Epithelial cell of prostate (primary cell): ENCODE measurements at regions not wholly inside any gene's neighbourhood (a gene's known extent, or its start where the extent isn't known, plus 50 kb on each side); places are given as distances from the start of the nearest gene placed in this dataset.
"Not testable (repeated sequence)": the region's sequence is repeated elsewhere in the genome, so short reads cannot be mapped to it uniquely, and the experiment has no call there.

ENCODE experiments used
- DNase-seq: peaks from one replicate; pipeline ENCODE4 v3.0.0-alpha.2; 2011; ENCODE audit warnings: low read depth, low spot score
- H3K27ac ChIP-seq: fragments of 450-650 bp; 2 replicates; pipeline ENCODE4 v1.5.1; 2017; ENCODE audit warnings: mild to moderate bottlenecking

- DNase-seq, result no peak
- H3K27ac ChIP-seq, result no peak overlapping the region
Measured at GRCh38 chr16:59558679-59559078, 824.6 kb upstream of the GOT2 start.

GRCh38 chr16:59552164-59552563, 818.0 kb upstream of the GOT2 start:
- no peak overlapping the region for H3K27ac ChIP-seq
- DNase-seq, result no peak

GRCh38 chr16:59545721-59546120, 811.6 kb upstream of the GOT2 start:
- no peak for DNase-seq
- no peak overlapping the region for H3K27ac ChIP-seq

GRCh38 chr16:59543641-59544040, 809.5 kb upstream of the GOT2 start:
- DNase-seq, result peak; percentile 37
- peak overlapping the region; percentile 41 for H3K27ac ChIP-seq

GRCh38 chr16:59540621-59541020, 806.5 kb upstream of the GOT2 start:
- no peak for DNase-seq

GRCh38 chr16:59535298-59535697, 801.2 kb upstream of the GOT2 start:
- DNase-seq, result no peak
- H3K27ac ChIP-seq, result no peak overlapping the region

More at GRCh38 chr16:59540621-59541020, 806.5 kb upstream of the GOT2 start:
- H3K27ac ChIP-seq, result no peak overlapping the region

GRCh38 chr16:59527206-59527997, 793.3 kb upstream of the GOT2 start:
- H3K27ac ChIP-seq, result peak overlapping the region; percentile 51
- DNase-seq, result peak; percentile 49

- no peak for DNase-seq
- H3K27ac ChIP-seq, result no peak overlapping the region
Measured at GRCh38 chr16:59522826-59523225, 788.7 kb upstream of the GOT2 start.

GRCh38 chr16:59518721-59519120, 784.6 kb upstream of the GOT2 start:
- not testable (repeated sequence) for H3K27ac ChIP-seq, DNase-seq

GRCh38 chr16:59514651-59515050, 780.5 kb upstream of the GOT2 start:
- no peak for DNase-seq
- no peak overlapping the region for H3K27ac ChIP-seq

GRCh38 chr16:59510008-59510424, 775.9 kb upstream of the GOT2 start:
- H3K27ac ChIP-seq, result no peak overlapping the region
- no peak for DNase-seq

- no peak overlapping the region for H3K27ac ChIP-seq
- DNase-seq, result no peak
Measured at GRCh38 chr16:59500601-59501000, 766.5 kb upstream of the GOT2 start.

- DNase-seq, result no peak
- H3K27ac ChIP-seq, result no peak overlapping the region
Measured at GRCh38 chr16:59487067-59487466, 753.0 kb upstream of the GOT2 start.

GRCh38 chr16:59484833-59485516, 750.9 kb upstream of the GOT2 start:
- H3K27ac ChIP-seq, result no peak overlapping the region
- no peak for DNase-seq

- DNase-seq, result no peak
- no peak overlapping the region for H3K27ac ChIP-seq
Measured at GRCh38 chr16:59478838-59479237, 744.7 kb upstream of the GOT2 start.

GRCh38 chr16:59470556-59470955, 736.4 kb upstream of the GOT2 start:
- no peak overlapping the region for H3K27ac ChIP-seq
- DNase-seq, result no peak

GRCh38 chr16:59469266-59469665, 735.1 kb upstream of the GOT2 start:
- DNase-seq, result no peak
- H3K27ac ChIP-seq, result no peak overlapping the region

- no peak for DNase-seq
- no peak overlapping the region for H3K27ac ChIP-seq
Measured at GRCh38 chr16:59463776-59464175, 729.7 kb upstream of the GOT2 start.

- no peak for DNase-seq
- H3K27ac ChIP-seq, result no peak overlapping the region
Measured at GRCh38 chr16:59459806-59460205, 725.7 kb upstream of the GOT2 start.

- DNase-seq, result no peak
- H3K27ac ChIP-seq, result no peak overlapping the region
Measured at GRCh38 chr16:59455497-59455896, 721.4 kb upstream of the GOT2 start.

- not testable (repeated sequence) for H3K27ac ChIP-seq, DNase-seq
Measured at GRCh38 chr16:59450513-59450912, 716.4 kb upstream of the GOT2 start.

GRCh38 chr16:59440502-59440901, 706.4 kb upstream of the GOT2 start:
- H3K27ac ChIP-seq, result no peak overlapping the region
- no peak for DNase-seq
